ENCODE measurements at regions not wholly inside any gene's neighbourhood (a gene's known extent, or its start where the extent isn't known, plus 50 kb on each side); places are given as distances from the start of the nearest gene placed in this dataset.

- Histone ChIP-seq H3K27ac (ENCODE audit: low read length) (no peak overlapping the region), H3K4me2 (ENCODE audit: low read length) (no peak overlapping the region), H3K27me3 (ENCODE audit: insufficient read depth, low read depth, low read length) (no peaks in the 10 kb centered on the region), H3K4me3 (ENCODE audit: low read length) (no peak overlapping the region), H2AFZ (ENCODE audit: low read depth, low read length) (no peak overlapping the region), H3K9ac (ENCODE audit: low read length) (no peak overlapping the region), H3K36me3 (ENCODE audit: insufficient read depth, low read length) (no peaks in the 10 kb centered on the region), H3K9me2 (ENCODE audit: insufficient read depth, low read length) (no peaks in the 10 kb centered on the region), H3F3A (ENCODE audit: insufficient read depth, low read length, poor library complexity, severe bottlenecking) (no peaks in the 10 kb centered on the region), H4K20me1 (ENCODE audit: insufficient read depth) (no peaks in the 10 kb centered on the region), H3K79me2 (replicated peaks; ENCODE audit: insufficient read depth, low read length) (no peaks in the 10 kb centered on the region), H3K9me3 (ENCODE audit: low read length) (no peaks in the 10 kb centered on the region)
- no peak for TF ChIP-seq REST (IDR thresholded peaks at IDR 0.05; ENCODE audit: borderline replicate concordance)
These were observed 429.2 kb downstream of the FIGN start for GRCh38 chr2:163306647-163307046.

DNA sequence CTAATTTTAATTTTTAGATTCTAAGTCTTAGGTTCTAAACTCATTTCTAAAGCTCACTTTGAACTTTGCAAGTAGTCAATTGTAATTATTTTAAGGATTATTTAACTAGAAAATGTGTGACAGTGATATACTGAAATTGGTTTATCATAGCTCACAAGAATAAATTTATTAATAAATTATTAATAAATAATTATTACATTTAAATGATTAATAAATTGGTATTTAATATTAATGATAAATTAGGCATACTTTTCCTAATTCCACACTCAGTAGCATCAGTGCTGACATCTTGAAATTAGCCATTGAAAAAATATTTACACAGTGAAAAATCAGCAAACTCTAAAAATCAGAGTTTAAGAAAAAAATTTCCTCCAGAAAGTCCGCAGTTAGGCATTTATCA lies 433.7 kb downstream of the FIGN start:
- Histone ChIP-seq H3K9me3 (ENCODE audit: low read length) (no peaks in the 10 kb centered on the region), H3K36me3 (ENCODE audit: insufficient read depth, low read length) (no peaks in the 10 kb centered on the region), H3F3A (ENCODE audit: insufficient read depth, low read length, poor library complexity, severe bottlenecking) (no peaks in the 10 kb centered on the region), H3K9me2 (ENCODE audit: insufficient read depth, low read length) (no peaks in the 10 kb centered on the region), H2AFZ (ENCODE audit: low read depth, low read length) (no peak overlapping the region), H3K79me2 (replicated peaks; ENCODE audit: insufficient read depth, low read length) (no peaks in the 10 kb centered on the region), H3K27me3 (ENCODE audit: insufficient read depth, low read depth, low read length) (no peaks in the 10 kb centered on the region), H4K20me1 (ENCODE audit: insufficient read depth) (no peaks in the 10 kb centered on the region), H3K27ac (ENCODE audit: low read length) (no peak overlapping the region), H3K4me2 (ENCODE audit: low read length) (no peak overlapping the region), H3K4me3 (ENCODE audit: low read length) (no peak overlapping the region), H3K9ac (ENCODE audit: low read length) (no peak overlapping the region)
- no peak for TF ChIP-seq POLR2AphosphoS5 (IDR thresholded peaks at IDR 0.05)
- TF ChIP-seq EZH2 (IDR thresholded peaks at IDR 0.05; ENCODE audit: borderline replicate concordance, insufficient read depth, low read length, poor library complexity, severe bottlenecking), result no peak

DNA sequence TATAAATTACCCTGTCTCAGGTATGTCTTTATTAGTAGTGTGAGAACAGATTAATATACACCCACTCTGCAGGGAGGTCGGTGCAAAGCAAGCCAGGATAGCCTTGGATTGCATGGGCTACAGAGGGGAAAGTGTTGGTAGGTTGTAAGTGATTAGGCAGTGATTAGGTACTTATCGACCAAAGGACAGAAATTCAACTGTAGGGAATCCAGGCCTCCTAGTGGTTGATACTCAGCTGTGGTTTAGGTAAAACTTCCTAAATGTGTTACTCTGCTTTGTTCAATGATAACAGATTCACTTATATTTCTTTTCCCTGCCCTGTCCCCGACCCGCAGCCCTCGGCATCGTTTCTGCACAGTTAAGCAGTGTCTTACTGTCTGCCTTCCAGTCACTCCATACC lies 444.0 kb downstream of the FIGN start:
- no peak overlapping the region for H2AFZ ChIP-seq (ENCODE audit: low read depth, low read length)
- H3K36me3 ChIP-seq (ENCODE audit: insufficient read depth, low read length), result no peaks in the 10 kb centered on the region
- H3K4me3 ChIP-seq (ENCODE audit: low read length), result no peak overlapping the region
- H3K9ac ChIP-seq (ENCODE audit: low read length), result no peak overlapping the region
- no peak overlapping the region for H3K4me2 ChIP-seq (ENCODE audit: low read length)
- no peaks in the 10 kb centered on the region for H4K20me1 ChIP-seq (ENCODE audit: insufficient read depth)
- H3K79me2 ChIP-seq (replicated peaks; ENCODE audit: insufficient read depth, low read length), result no peaks in the 10 kb centered on the region
- TF ChIP-seq SMC3 (conservative IDR thresholded peaks at IDR 0.05; ENCODE audit: poor library complexity) (no peak), RAD21 (conservative IDR thresholded peaks at IDR 0.05) (no peak), MXI1 (conservative IDR thresholded peaks at IDR 0.05; ENCODE audit: poor library complexity, severe bottlenecking) (no peak), POLR2AphosphoS5 (IDR thresholded peaks at IDR 0.05) (no peak), REST (IDR thresholded peaks at IDR 0.05; ENCODE audit: borderline replicate concordance) (no peak), TAF1 (IDR thresholded peaks at IDR 0.05; ENCODE audit: low read depth) (no peak), EZH2 (IDR thresholded peaks at IDR 0.05; ENCODE audit: borderline replicate concordance, insufficient read depth, low read length, poor library complexity, severe bottlenecking) (no peak), EP300 (conservative IDR thresholded peaks at IDR 0.05; ENCODE audit: poor library complexity, severe bottlenecking) (no peak)
- TF ChIP-seq, protein P1, sequence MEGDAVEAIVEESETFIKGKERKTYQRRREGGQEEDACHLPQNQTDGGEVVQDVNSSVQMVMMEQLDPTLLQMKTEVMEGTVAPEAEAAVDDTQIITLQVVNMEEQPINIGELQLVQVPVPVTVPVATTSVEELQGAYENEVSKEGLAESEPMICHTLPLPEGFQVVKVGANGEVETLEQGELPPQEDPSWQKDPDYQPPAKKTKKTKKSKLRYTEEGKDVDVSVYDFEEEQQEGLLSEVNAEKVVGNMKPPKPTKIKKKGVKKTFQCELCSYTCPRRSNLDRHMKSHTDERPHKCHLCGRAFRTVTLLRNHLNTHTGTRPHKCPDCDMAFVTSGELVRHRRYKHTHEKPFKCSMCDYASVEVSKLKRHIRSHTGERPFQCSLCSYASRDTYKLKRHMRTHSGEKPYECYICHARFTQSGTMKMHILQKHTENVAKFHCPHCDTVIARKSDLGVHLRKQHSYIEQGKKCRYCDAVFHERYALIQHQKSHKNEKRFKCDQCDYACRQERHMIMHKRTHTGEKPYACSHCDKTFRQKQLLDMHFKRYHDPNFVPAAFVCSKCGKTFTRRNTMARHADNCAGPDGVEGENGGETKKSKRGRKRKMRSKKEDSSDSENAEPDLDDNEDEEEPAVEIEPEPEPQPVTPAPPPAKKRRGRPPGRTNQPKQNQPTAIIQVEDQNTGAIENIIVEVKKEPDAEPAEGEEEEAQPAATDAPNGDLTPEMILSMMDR (IDR thresholded peaks at IDR 0.05; ENCODE audit: poor library complexity, severe bottlenecking), result no peak
- no peaks in the 10 kb centered on the region for H3K27me3 ChIP-seq (ENCODE audit: insufficient read depth, low read depth, low read length)
- H3F3A ChIP-seq (ENCODE audit: insufficient read depth, low read length, poor library complexity, severe bottlenecking), result no peaks in the 10 kb centered on the region
- no peak overlapping the region for H3K27ac ChIP-seq (ENCODE audit: low read length)
- H3K9me2 ChIP-seq (ENCODE audit: insufficient read depth, low read length), result no peaks in the 10 kb centered on the region
- no peaks in the 10 kb centered on the region for H3K9me3 ChIP-seq (ENCODE audit: low read length)
